DND-41 (cell line): ENCODE measurements at regions not wholly inside any gene's neighbourhood (a gene's known extent, or its start where the extent isn't known, plus 50 kb on each side); places are given as distances from the start of the nearest gene placed in this dataset.

Experiments
- CTCF ChIP-seq: IDR thresholded peaks from 2 replicates; pipeline ENCODE4 v1.5.1; 2012; ENCODE audit warnings: borderline replicate concordance, low read length, moderate library complexity, mild to moderate bottlenecking; ENCODE audit not compliant: poor library complexity, severe bottlenecking; ENCODE audit errors: extremely low read depth
- EZH2 ChIP-seq: IDR thresholded peaks from 3 replicates; pipeline ENCODE4 v1.6.1; 2012; ENCODE audit warnings: borderline replicate concordance, low read depth, mild to moderate bottlenecking, moderate library complexity, low read length, inconsistent platforms; ENCODE audit not compliant: severe bottlenecking

- no peak for TF ChIP-seq CTCF
- TF ChIP-seq EZH2 = no peak
These were observed 59.0 kb upstream of the SLIT2 start for GRCh38 chr4:20192736-20193135.
